Uterus (tissue), 2 donors: ENCODE measurements at regions not wholly inside any gene's neighbourhood (a gene's known extent, or its start where the extent isn't known, plus 50 kb on each side); places are given as distances from the start of the nearest gene placed in this dataset.

Source experiments
- POLR2A ChIP-seq, 2 donors: fragments of 450-650 bp; IDR thresholded peaks; one replicate each; pipeline ENCODE4 v1.6.1; 2016; ENCODE audit warnings: antibody characterized with exemption in 2 of 2, mild to moderate bottlenecking in 1 of 2, moderate library complexity in 1 of 2
- TF ChIP-seq, protein P1 (sequence below), 4 experiments: fragments of 200-600 bp in 2 of 4; fragments of 450-650 bp in 2 of 4; sonication (generic) in 2 of 4; IDR thresholded peaks; one replicate each; pipeline ENCODE4 v1.5.1; 2016 to 2019; ENCODE audit warnings: antibody characterized with exemption in 4 of 4, mild to moderate bottlenecking in 2 of 4, moderate library complexity in 1 of 4

- TF ChIP-seq, protein P1, sequence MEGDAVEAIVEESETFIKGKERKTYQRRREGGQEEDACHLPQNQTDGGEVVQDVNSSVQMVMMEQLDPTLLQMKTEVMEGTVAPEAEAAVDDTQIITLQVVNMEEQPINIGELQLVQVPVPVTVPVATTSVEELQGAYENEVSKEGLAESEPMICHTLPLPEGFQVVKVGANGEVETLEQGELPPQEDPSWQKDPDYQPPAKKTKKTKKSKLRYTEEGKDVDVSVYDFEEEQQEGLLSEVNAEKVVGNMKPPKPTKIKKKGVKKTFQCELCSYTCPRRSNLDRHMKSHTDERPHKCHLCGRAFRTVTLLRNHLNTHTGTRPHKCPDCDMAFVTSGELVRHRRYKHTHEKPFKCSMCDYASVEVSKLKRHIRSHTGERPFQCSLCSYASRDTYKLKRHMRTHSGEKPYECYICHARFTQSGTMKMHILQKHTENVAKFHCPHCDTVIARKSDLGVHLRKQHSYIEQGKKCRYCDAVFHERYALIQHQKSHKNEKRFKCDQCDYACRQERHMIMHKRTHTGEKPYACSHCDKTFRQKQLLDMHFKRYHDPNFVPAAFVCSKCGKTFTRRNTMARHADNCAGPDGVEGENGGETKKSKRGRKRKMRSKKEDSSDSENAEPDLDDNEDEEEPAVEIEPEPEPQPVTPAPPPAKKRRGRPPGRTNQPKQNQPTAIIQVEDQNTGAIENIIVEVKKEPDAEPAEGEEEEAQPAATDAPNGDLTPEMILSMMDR (IDR thresholded peaks at IDR 0.05) = no peak
- no peak for TF ChIP-seq POLR2A (IDR thresholded peaks at IDR 0.05)
These were observed 1322.0 kb downstream of the ARAP2 start for GRCh38 chr4:34922325-34922724.
